Calu3 (cell line): ENCODE measurements at regions not wholly inside any gene's neighbourhood (a gene's known extent, or its start where the extent isn't known, plus 50 kb on each side); places are given as distances from the start of the nearest gene placed in this dataset.

ENCODE experiments used
- BruUV-seq: library from RNA; stranded (reverse); fragments of 400-500 nt; replicated peaks from 2 replicates; lab custom pipeline; 2021; lab: Mats Ljungman, UMichigan
- CTCF ChIA-PET: fragments of 300-600 bp; sonication (Branson Sonifier 250); formaldehyde crosslinking; loops from one replicate; lab custom pipeline; 2022; ENCODE audit warnings: antibody characterized with exemption; lab: Charles Lee
- DNase-seq: peaks from one replicate; pipeline ENCODE4 v3.0.0; 2022
- H3K27ac Mint-ChIP-seq: one replicate; pipeline ENCODE4 v1.8.0; 2022; ENCODE audit warnings: mixed read lengths; ENCODE audit not compliant: unreplicated experiment
- H3K27me3 Mint-ChIP-seq: one replicate; pipeline ENCODE4 v1.8.0; 2022; ENCODE audit warnings: mixed read lengths; ENCODE audit not compliant: unreplicated experiment
- H3K36me3 Mint-ChIP-seq: one replicate; pipeline ENCODE4 v1.8.0; 2022; ENCODE audit warnings: mild to moderate bottlenecking, moderate library complexity, mixed read lengths; ENCODE audit not compliant: insufficient read depth, unreplicated experiment
- H3K4me1 Mint-ChIP-seq: one replicate; pipeline ENCODE4 v1.8.0; 2022; ENCODE audit warnings: mild to moderate bottlenecking, low read depth, mixed read lengths; ENCODE audit not compliant: unreplicated experiment
- H3K4me3 Mint-ChIP-seq: one replicate; pipeline ENCODE4 v1.8.0; 2022; ENCODE audit warnings: mild to moderate bottlenecking, low read depth, moderate library complexity, mixed read lengths; ENCODE audit not compliant: unreplicated experiment
- H3K9me3 Mint-ChIP-seq: one replicate; pipeline ENCODE4 v1.8.0; 2022; ENCODE audit warnings: low read depth, mixed read lengths; ENCODE audit not compliant: unreplicated experiment
- CTCF ChIP-seq: fragments of 200-600 bp; IDR thresholded peaks from one replicate; pipeline ENCODE4 v1.8.0; 2022; ENCODE audit warnings: antibody characterized with exemption; ENCODE audit not compliant: unreplicated experiment
- intact Hi-C: fragments of 100-400 bp; cut with micrococcal nuclease; formaldehyde crosslinking; loops from one replicate; pipeline ENCODE4 v1.10.0; 2022; ENCODE audit not compliant: unreplicated experiment

DNA sequence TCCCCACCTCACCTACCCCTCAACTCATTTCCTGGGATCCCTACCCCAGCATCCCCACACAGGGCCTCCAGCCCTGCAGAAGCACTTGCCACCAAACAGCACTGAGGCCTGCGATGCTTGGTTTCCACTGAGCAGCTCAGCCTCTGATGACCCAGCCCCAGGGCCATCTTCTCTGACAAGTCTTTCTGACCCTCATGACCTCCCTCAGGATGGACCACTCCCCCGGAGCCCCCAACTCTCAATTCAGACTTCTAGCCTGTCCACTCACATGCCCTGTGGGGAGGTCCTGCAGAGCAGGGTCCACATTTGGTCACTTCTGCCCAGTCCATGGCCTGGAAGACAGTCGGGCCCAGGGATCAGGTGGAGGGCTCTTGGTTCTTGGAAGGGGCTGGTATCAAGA is 63.4 kb upstream of the SPATA12 start:
- Mint-ChIP-seq H3K4me3 (no peak overlapping the region), H3K27me3 (no peaks in the 10 kb centered on the region), H3K9me3 (no peaks in the 10 kb centered on the region), H3K27ac (no peak overlapping the region), H3K4me1 (peaks cover 31% of the 10 kb centered on the region), H3K36me3 (no peaks in the 10 kb centered on the region)
- TF ChIP-seq CTCF, result no peak
- intact Hi-C loops, result no loop called here
- CTCF ChIA-PET, result no interaction called here
- no TSS peak for BruUV-seq
- DNase-seq, result no peak

- no peak for TF ChIP-seq CTCF
- CTCF ChIA-PET, result no interaction called here
- DNase-seq, result no peak
- Mint-ChIP-seq H3K27me3 (no peaks in the 10 kb centered on the region), H3K4me3 (no peak overlapping the region), H3K4me1 (peaks cover 54% of the 10 kb centered on the region), H3K9me3 (no peaks in the 10 kb centered on the region), H3K27ac (no peak overlapping the region), H3K36me3 (no peaks in the 10 kb centered on the region)
- BruUV-seq, result no TSS peak
- intact Hi-C loops, result loop anchor here (2.0 kb wide), 1 partner anchor 228 kb away; no protein-coding TSS in a partner anchor
These were observed 66.1 kb upstream of the SPATA12 start for GRCh38 chr3:56994391-56994790.

- intact Hi-C loops, result no loop called here
- no peak for DNase-seq
- Mint-ChIP-seq H3K4me3 (no peak overlapping the region), H3K9me3 (no peaks in the 10 kb centered on the region), H3K36me3 (no peaks in the 10 kb centered on the region), H3K27ac (no peak overlapping the region), H3K27me3 (no peaks in the 10 kb centered on the region), H3K4me1 (peaks cover 34% of the 10 kb centered on the region)
- TF ChIP-seq CTCF, result no peak
- no TSS peak for BruUV-seq
- CTCF ChIA-PET, result interaction anchor here (1.0 to 4.8 kb wide), 2 partner anchors 233 to 287 kb away, joined by 7 to 43 read pairs; no protein-coding TSS in a partner anchor
These were observed 69.8 kb upstream of the SPATA12 start for GRCh38 chr3:56990641-56991015.

DNA sequence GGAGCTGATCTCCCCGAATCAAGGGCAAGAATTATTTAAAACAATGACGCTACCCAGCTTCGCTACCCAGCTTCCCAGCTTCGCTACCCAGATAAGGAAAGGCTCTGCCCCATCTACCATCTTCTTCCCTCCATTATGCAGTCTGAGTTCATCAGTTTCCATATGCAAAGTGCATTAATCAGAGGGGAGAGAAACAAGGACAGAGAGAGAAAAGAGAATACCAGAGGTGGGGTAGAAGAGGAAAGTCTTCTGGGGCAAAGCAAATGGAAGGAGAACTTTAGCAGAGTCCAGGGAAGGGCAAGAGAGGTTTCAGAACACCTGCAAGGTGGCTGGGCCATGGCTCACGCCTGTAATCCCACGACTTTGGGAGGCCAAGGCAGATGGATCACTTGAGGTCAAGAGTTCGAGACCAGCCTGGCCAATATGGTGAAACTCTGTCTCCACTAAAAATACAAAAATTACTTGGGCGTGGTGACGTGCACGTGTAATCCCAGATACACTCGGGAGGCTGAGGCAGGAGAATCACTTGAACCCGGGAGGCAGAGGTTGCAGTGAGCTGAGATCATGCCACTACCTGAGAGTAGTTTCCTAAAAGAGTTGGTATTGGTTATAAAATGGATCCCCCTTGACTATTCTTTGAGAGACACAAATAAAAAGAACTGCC is 70.4 kb upstream of the SPATA12 start:
- CTCF ChIA-PET, result interaction anchor here (1.0 to 4.8 kb wide), 3 partner anchors 188 to 287 kb away, joined by 7 to 43 read pairs (median 7); partner anchors contain the start of gene ARHGEF3
- H3K36me3 Mint-ChIP-seq, result no peaks in the 10 kb centered on the region
- no peaks in the 10 kb centered on the region for H3K9me3 Mint-ChIP-seq
- DNase-seq, result no peak
- no peak overlapping the region for H3K27ac Mint-ChIP-seq
- peaks cover 29% of the 10 kb centered on the region for H3K4me1 Mint-ChIP-seq
- no peak overlapping the region for H3K4me3 Mint-ChIP-seq
- intact Hi-C loops, result loop anchor here (1.0 kb wide), 1 partner anchor 288 kb away; no protein-coding TSS in a partner anchor
- no peak for TF ChIP-seq CTCF
- BruUV-seq, result no TSS peak
- H3K27me3 Mint-ChIP-seq, result no peaks in the 10 kb centered on the region
